HL-60 (cell line): ENCODE measurements at regions not wholly inside any gene's neighbourhood (a gene's known extent, or its start where the extent isn't known, plus 50 kb on each side); places are given as distances from the start of the nearest gene placed in this dataset.

ENCODE experiments used
- DNase-seq, 2 experiments: peaks; one replicate each; pipeline ENCODE4 v3.0.0-alpha.2; 2010 to 2020; ENCODE audit warnings: low read depth in 1 of 2, low spot score in 1 of 2
- H3K27ac ChIP-seq: fragments of 250-450 bp; sonication (Bioruptor Pico); replicated peaks from 2 replicates; pipeline ENCODE4 v1.5.1; 2020; ENCODE audit warnings: mild to moderate bottlenecking, moderate library complexity
- H3K27me3 ChIP-seq: fragments of 250-450 bp; sonication (Bioruptor Pico); 2 replicates; pipeline ENCODE4 v1.5.1; 2021; ENCODE audit warnings: mild to moderate bottlenecking, moderate library complexity; ENCODE audit not compliant: insufficient read depth, poor library complexity, severe bottlenecking
- H3K4me3 ChIP-seq: replicated peaks from 2 replicates; pipeline ENCODE4 v1.5.1; 2011; ENCODE audit warnings: mild to moderate bottlenecking, control low read depth, low read length; ENCODE audit not compliant: insufficient read depth
- CTCF ChIP-seq: IDR thresholded peaks from one replicate; pipeline ENCODE4 v1.5.1; 2011; ENCODE audit warnings: low read length, control low read depth, inconsistent platforms; ENCODE audit not compliant: insufficient read depth
- GABPA ChIP-seq: IDR thresholded peaks from 2 replicates; pipeline ENCODE4 v1.6.1; 2012; ENCODE audit warnings: low read depth
- POLR2AphosphoS5 ChIP-seq: IDR thresholded peaks from 2 replicates; pipeline ENCODE4 v1.6.1; 2012; ENCODE audit warnings: low read depth
- REST ChIP-seq: IDR thresholded peaks from 2 replicates; pipeline ENCODE4 v1.6.1; 2012; ENCODE audit warnings: low read depth; ENCODE audit not compliant: insufficient replicate concordance
- SPI1 ChIP-seq: IDR thresholded peaks from 2 replicates; pipeline ENCODE4 v1.6.1; 2012; ENCODE audit warnings: low read depth, mild to moderate bottlenecking, borderline replicate concordance

- Histone ChIP-seq H3K27ac (no peak overlapping the region), H3K27me3 (no peaks in the 10 kb centered on the region), H3K4me3 (no peak overlapping the region)
- TF ChIP-seq CTCF = no peak
- no peak for TF ChIP-seq REST
- no peak for TF ChIP-seq GABPA
- no peak for TF ChIP-seq POLR2AphosphoS5
- no peak for TF ChIP-seq SPI1
- DNase-seq = no peak
Observed at GRCh38 chr5:2164586-2164985, 281.9 kb upstream of the IRX4 start.

GRCh38 chr5:2163940-2164490 is 281.3 kb upstream of the IRX4 start:
- no peak for TF ChIP-seq POLR2AphosphoS5
- no peaks in the 10 kb centered on the region for H3K27me3 ChIP-seq

GRCh38 chr5:2163060-2163856 is 280.5 kb upstream of the IRX4 start:
- no peak for TF ChIP-seq SPI1
- TF ChIP-seq CTCF = no peak
- TF ChIP-seq REST = no peak
- TF ChIP-seq GABPA = no peak
- TF ChIP-seq POLR2AphosphoS5 = no peak
- DNase-seq = no peak
- Histone ChIP-seq H3K27ac (no peak overlapping the region), H3K4me3 (no peak overlapping the region), H3K27me3 (no peaks in the 10 kb centered on the region)

More at GRCh38 chr5:2163940-2164490, 281.3 kb upstream of the IRX4 start:
- DNase-seq = no peak
- H3K4me3 ChIP-seq = no peak overlapping the region
- no peak overlapping the region for H3K27ac ChIP-seq

- no peak overlapping the region for H3K4me3 ChIP-seq
- no peak for DNase-seq
- H3K27ac ChIP-seq = no peak overlapping the region
- TF ChIP-seq GABPA (no peak), CTCF (no peak), SPI1 (no peak), POLR2AphosphoS5 (no peak), REST (no peak)
- H3K27me3 ChIP-seq = no peaks in the 10 kb centered on the region
Observed at GRCh38 chr5:2160811-2161210, 278.1 kb upstream of the IRX4 start.
